ENCODE measurements at regions not wholly inside any gene's neighbourhood (a gene's known extent, or its start where the extent isn't known, plus 50 kb on each side); places are given as distances from the start of the nearest gene placed in this dataset.

GRCh38 chr2:12096051-12096787 is 349.8 kb downstream of the LPIN1 start:
- TF ChIP-seq POLR2A (IDR thresholded peaks at IDR 0.05) (no peak), CTCF (IDR thresholded peaks at IDR 0.05) (no peak)
